ENCODE measurements at regions not wholly inside any gene's neighbourhood (a gene's known extent, or its start where the extent isn't known, plus 50 kb on each side); places are given as distances from the start of the nearest gene placed in this dataset.

- TF ChIP-seq POLR2AphosphoS5 (IDR thresholded peaks at IDR 0.05; ENCODE audit: low read depth), result no peak
- TF ChIP-seq CTCF (IDR thresholded peaks at IDR 0.05; ENCODE audit: insufficient read depth, low read length), result no peak
- no peak for TF ChIP-seq GABPA (IDR thresholded peaks at IDR 0.05; ENCODE audit: low read depth)
- TF ChIP-seq REST (IDR thresholded peaks at IDR 0.05; ENCODE audit: insufficient replicate concordance, low read depth), result no peak
- no peak for TF ChIP-seq SPI1 (IDR thresholded peaks at IDR 0.05; ENCODE audit: borderline replicate concordance, low read depth)
These were observed 688.4 kb downstream of the ADCYAP1 start for GRCh38 chr18:1593091-1593490.

Measured in HL-60 (cell line).